GM13977 (cell line): ENCODE measurements at regions not wholly inside any gene's neighbourhood (a gene's known extent, or its start where the extent isn't known, plus 50 kb on each side); places are given as distances from the start of the nearest gene placed in this dataset.

Experiments used
- DNase-seq: peaks from one replicate; pipeline ENCODE4 v3.0.0; 2012; ENCODE audit warnings: low spot score
- CTCF ChIP-seq: IDR thresholded peaks from 2 replicates; pipeline ENCODE4 v1.5.1; 2012; ENCODE audit warnings: mild to moderate bottlenecking, control low read depth; ENCODE audit not compliant: insufficient read depth; ENCODE audit errors: extremely low read depth, missing control alignments
- in situ Hi-C: fragments of 300-500 bp; cut with MboI; formaldehyde crosslinking; loops from one replicate; pipeline ENCODE4 v1.12.0; 2022; ENCODE audit warnings: low sequenced_read_pairs, low pct_unique_long_range_greater_than_20kb, mixed read lengths, inconsistent platforms; ENCODE audit not compliant: unreplicated experiment

GRCh38 chr3:145124900-145125678 is 1035.9 kb downstream of the PLOD2 start:
- no peak for DNase-seq
- TF ChIP-seq CTCF: no peak
- in situ Hi-C loops: no loop called here

GRCh38 chr3:145133281-145133680 is 1027.7 kb downstream of the PLOD2 start:
- no peak for TF ChIP-seq CTCF
- DNase-seq: no peak
- in situ Hi-C loops: no loop called here

GRCh38 chr3:145134738-145135137 is 1026.2 kb downstream of the PLOD2 start:
- in situ Hi-C loops: no loop called here
- DNase-seq: no peak
- TF ChIP-seq CTCF: no peak

- in situ Hi-C loops: no loop called here
- DNase-seq: no peak
- TF ChIP-seq CTCF: no peak
Observed at GRCh38 chr3:145144361-145144760, 1016.6 kb downstream of the PLOD2 start.

- DNase-seq: no peak
- in situ Hi-C loops: no loop called here
- no peak for TF ChIP-seq CTCF
Observed at GRCh38 chr3:145145461-145145860, 1015.5 kb downstream of the PLOD2 start.

GRCh38 chr3:145159640-145160039 is 1001.3 kb downstream of the PLOD2 start:
- in situ Hi-C loops: no loop called here
- no peak for TF ChIP-seq CTCF
- no peak for DNase-seq
